ENCODE measurements at regions not wholly inside any gene's neighbourhood (a gene's known extent, or its start where the extent isn't known, plus 50 kb on each side); places are given as distances from the start of the nearest gene placed in this dataset.

- intact Hi-C loops (cut with micrococcal nuclease) = no loop called here
These were observed 145.8 kb upstream of the CDH5 start for GRCh38 chr16:66220702-66221101.

GRCh38 chr16:66219491-66219890, 147.0 kb upstream of the CDH5 start:
- Histone ChIP-seq H3K4me3 (ENCODE audit: control extremely low read depth in 1 of 5, extremely low read depth in 1 of 5, insufficient read depth in 1 of 5, low read depth in 2 of 5, low read length in 4 of 5) (no peak overlapping the region), H3K4me1 (ENCODE audit: control insufficient read depth in 2 of 2, insufficient read depth in 2 of 2, low read length in 2 of 2) (no peaks in the 10 kb centered on the region), H4K20me1 (ENCODE audit: control insufficient read depth, insufficient read depth, low read length, poor library complexity, severe bottlenecking) (no peaks in the 10 kb centered on the region), H3K27me3 (replicated peaks in 1 of 4; ENCODE audit: control extremely low read depth in 1 of 4, control insufficient read depth in 3 of 4, insufficient read depth in 4 of 4, low read length in 3 of 4) (peaks cover 0 to 2% (median 0%) of the 10 kb centered on the region in 4 experiments), H3K79me2 (ENCODE audit: control insufficient read depth, insufficient read depth, low read length) (no peaks in the 10 kb centered on the region), H2AFZ (ENCODE audit: insufficient read depth, low read depth, low read length, poor library complexity, severe bottlenecking) (no peak overlapping the region), H3K4me2 (replicated peaks; ENCODE audit: low read depth, low read length, poor library complexity, severe bottlenecking) (no peak overlapping the region), H3K9ac (ENCODE audit: low read length) (no peak overlapping the region), H3K27ac (ENCODE audit: low read length in 2 of 2) (no peak overlapping the region), H3K36me3 (replicated peaks in 1 of 2; ENCODE audit: control extremely low read depth in 1 of 2, control insufficient read depth in 1 of 2, extremely low read depth in 1 of 2, insufficient read depth in 2 of 2, low read length in 1 of 2) (no peaks in the 10 kb centered on the region), H3K9me3 (ENCODE audit: control extremely low read depth in 1 of 3, control insufficient read depth in 2 of 3, insufficient read depth in 1 of 3, low read length in 2 of 3) (no peaks in the 10 kb centered on the region)
- intact Hi-C loops (cut with micrococcal nuclease) = no loop called here
- POLR2A ChIA-PET = no interaction called here
- ATAC-seq (ENCODE audit: low read depth) = no peak
- H3K9me3 Mint-ChIP-seq (ENCODE audit: insufficient read depth) = no peaks in the 10 kb centered on the region
- H3K27me3 Mint-ChIP-seq = peaks cover 15% of the 10 kb centered on the region
- TF ChIP-seq EZH2 (IDR thresholded peaks at IDR 0.05; ENCODE audit: borderline replicate concordance, insufficient read depth, low read depth, low read length, poor library complexity, severe bottlenecking) (no peak), CTCF (IDR thresholded peaks at IDR 0.05) (no peak)
- CTCF ChIA-PET = no interaction called here
- H3K27ac Mint-ChIP-seq = no peak overlapping the region
- H3K4me3 Mint-ChIP-seq = no peak overlapping the region
- no peak for DNase-seq
- H3K4me1 Mint-ChIP-seq = no peaks in the 10 kb centered on the region

More at GRCh38 chr16:66220702-66221101, 145.8 kb upstream of the CDH5 start:
- no peaks in the 10 kb centered on the region for H4K20me1 ChIP-seq (ENCODE audit: control insufficient read depth, insufficient read depth, low read length, poor library complexity, severe bottlenecking)
- H3K27ac Mint-ChIP-seq = no peak overlapping the region
- no peak for ATAC-seq (ENCODE audit: low read depth)
- no peak overlapping the region for H3K9ac ChIP-seq (ENCODE audit: low read length)
- no peaks in the 10 kb centered on the region for H3K36me3 ChIP-seq (replicated peaks in 1 of 2; ENCODE audit: control extremely low read depth in 1 of 2, control insufficient read depth in 1 of 2, extremely low read depth in 1 of 2, insufficient read depth in 2 of 2, low read length in 1 of 2)
- no peak for DNase-seq
- peaks cover 0 to 2% (median 0%) of the 10 kb centered on the region in 4 experiments for H3K27me3 ChIP-seq (replicated peaks in 1 of 4; ENCODE audit: control extremely low read depth in 1 of 4, control insufficient read depth in 3 of 4, insufficient read depth in 4 of 4, low read length in 3 of 4)
- no peak overlapping the region for H3K4me2 ChIP-seq (replicated peaks; ENCODE audit: low read depth, low read length, poor library complexity, severe bottlenecking)
- H3K4me3 ChIP-seq (ENCODE audit: control extremely low read depth in 1 of 5, extremely low read depth in 1 of 5, insufficient read depth in 1 of 5, low read depth in 2 of 5, low read length in 4 of 5) = no peak overlapping the region
- ChIA-PET CTCF (no interaction called here), POLR2A (no interaction called here)
- no peak overlapping the region for H3K27ac ChIP-seq (ENCODE audit: low read length in 2 of 2)
- no peak overlapping the region for H3K4me3 Mint-ChIP-seq
- H3K4me1 Mint-ChIP-seq = no peaks in the 10 kb centered on the region
- no peaks in the 10 kb centered on the region for H3K9me3 Mint-ChIP-seq (ENCODE audit: insufficient read depth)
- WGBS (ENCODE audit: insufficient coverage) = 2% methylated on average over 6 of the region's 6 CpGs
- TF ChIP-seq EZH2 (IDR thresholded peaks at IDR 0.05; ENCODE audit: borderline replicate concordance, insufficient read depth, low read depth, low read length, poor library complexity, severe bottlenecking) (no peak), CTCF (IDR thresholded peaks at IDR 0.05) (no peak)
- no peaks in the 10 kb centered on the region for H3K9me3 ChIP-seq (ENCODE audit: control extremely low read depth in 1 of 3, control insufficient read depth in 2 of 3, insufficient read depth in 1 of 3, low read length in 2 of 3)
- no peak overlapping the region for H2AFZ ChIP-seq (ENCODE audit: insufficient read depth, low read depth, low read length, poor library complexity, severe bottlenecking)
- H3K4me1 ChIP-seq (ENCODE audit: control insufficient read depth in 2 of 2, insufficient read depth in 2 of 2, low read length in 2 of 2) = no peaks in the 10 kb centered on the region
- peaks cover 15% of the 10 kb centered on the region for H3K27me3 Mint-ChIP-seq
- no peaks in the 10 kb centered on the region for H3K79me2 ChIP-seq (ENCODE audit: control insufficient read depth, insufficient read depth, low read length)
